Putamen (tissue), 1 donor: ENCODE measurements at regions not wholly inside any gene's neighbourhood (a gene's known extent, or its start where the extent isn't known, plus 50 kb on each side); places are given as distances from the start of the nearest gene placed in this dataset.

Experiments used
- DNase-seq: peaks from one replicate; pipeline ENCODE4 v3.0.0-alpha.2; 2016; ENCODE audit warnings: low spot score

GRCh38 chr9:116039312-116039711, 114.3 kb upstream of the PAPPA start:
- no peak for DNase-seq

GRCh38 chr9:116039893-116040292, 113.7 kb upstream of the PAPPA start:
- no peak for DNase-seq

GRCh38 chr9:116042321-116042720, 111.3 kb upstream of the PAPPA start:
- DNase-seq, result no peak

GRCh38 chr9:116045083-116045482, 108.5 kb upstream of the PAPPA start:
- no peak for DNase-seq

GRCh38 chr9:116048081-116048480, 105.5 kb upstream of the PAPPA start:
- DNase-seq, result no peak

GRCh38 chr9:116049456-116049855, 104.1 kb upstream of the PAPPA start:
- DNase-seq, result no peak

GRCh38 chr9:116051528-116051927, 102.1 kb upstream of the PAPPA start:
- DNase-seq, result no peak

GRCh38 chr9:116055536-116055935, 98.1 kb upstream of the PAPPA start:
- no peak for DNase-seq

GRCh38 chr9:116057371-116057770, 96.2 kb upstream of the PAPPA start:
- no peak for DNase-seq

- no peak for DNase-seq
Measured at GRCh38 chr9:116058421-116058820, 95.2 kb upstream of the PAPPA start.

GRCh38 chr9:116059466-116059865, 94.1 kb upstream of the PAPPA start:
- DNase-seq, result no peak

GRCh38 chr9:116060631-116061030, 93.0 kb upstream of the PAPPA start:
- DNase-seq, result no peak

- no peak for DNase-seq
Measured at GRCh38 chr9:116061546-116062205, 91.9 kb upstream of the PAPPA start.

- DNase-seq, result no peak
Measured at GRCh38 chr9:116062206-116062550, 91.4 kb upstream of the PAPPA start.

- DNase-seq, result no peak
Measured at GRCh38 chr9:116064970-116065369, 88.6 kb upstream of the PAPPA start.

GRCh38 chr9:116066221-116066620, 87.4 kb upstream of the PAPPA start:
- DNase-seq, result no peak

- no peak for DNase-seq
Measured at GRCh38 chr9:116067566-116067965, 86.0 kb upstream of the PAPPA start.

- DNase-seq, result no peak
Measured at GRCh38 chr9:116070256-116070914, 83.2 kb upstream of the PAPPA start.

GRCh38 chr9:116072046-116072445, 81.5 kb upstream of the PAPPA start:
- DNase-seq, result no peak

- no peak for DNase-seq
Measured at GRCh38 chr9:116073826-116074225, 79.8 kb upstream of the PAPPA start.

- no peak for DNase-seq
Measured at GRCh38 chr9:116074658-116075057, 78.9 kb upstream of the PAPPA start.

- no peak for DNase-seq
Measured at GRCh38 chr9:116075191-116075590, 78.4 kb upstream of the PAPPA start.

- DNase-seq, result no peak
Measured at GRCh38 chr9:116078640-116079039, 75.0 kb upstream of the PAPPA start.

- DNase-seq, result no peak
Measured at GRCh38 chr9:116080561-116080960, 73.0 kb upstream of the PAPPA start.
